ENCODE measurements at regions not wholly inside any gene's neighbourhood (a gene's known extent, or its start where the extent isn't known, plus 50 kb on each side); places are given as distances from the start of the nearest gene placed in this dataset.

- Histone ChIP-seq H2AFZ (no peak overlapping the region), H3K9me3 (ENCODE audit: low read depth) (no peaks in the 10 kb centered on the region), H3K27me3 (replicated peaks; ENCODE audit: insufficient read depth) (peaks cover 4% of the 10 kb centered on the region; the same call in 1 of the 2 replicates), H3K9ac (no peak overlapping the region), H3F3A (ENCODE audit: insufficient read depth) (no peaks in the 10 kb centered on the region), H3K79me2 (ENCODE audit: insufficient read depth) (no peaks in the 10 kb centered on the region), H3K27ac (no peak overlapping the region), H3K36me3 (ENCODE audit: low read depth) (no peaks in the 10 kb centered on the region), H4K20me1 (ENCODE audit: insufficient read depth) (no peaks in the 10 kb centered on the region), H3K4me3 (no peak overlapping the region), H3K4me2 (ENCODE audit: unreplicated experiment) (no peak overlapping the region), H3K4me1 (ENCODE audit: insufficient read depth) (no peaks in the 10 kb centered on the region), H3K9me2 (ENCODE audit: insufficient read depth) (no peaks in the 10 kb centered on the region)
- WGBS, 2 experiments (ENCODE audit: low coverage in 1 of 2, low lambda C conversion rate in 2 of 2, missing lambda C conversion rate in 2 of 2) = 21 to 24% methylated on average over 4 of the region's 4 CpGs
- TF ChIP-seq EZH2 (IDR thresholded peaks at IDR 0.05; ENCODE audit: insufficient read depth, poor library complexity, severe bottlenecking) (no peak), EZH2phosphoT487 (IDR thresholded peaks at IDR 0.05; ENCODE audit: insufficient read depth, low read depth) (no peak)
- DNase-seq = no peak
- in situ Hi-C loops (cut with MboI) = no loop called here
These were observed 179.3 kb downstream of the TMEM132E start for GRCh38 chr17:34758718-34759117.

GRCh38 chr17:34758316-34758715, 178.9 kb downstream of the TMEM132E start:
- Histone ChIP-seq H3K9me3 (ENCODE audit: low read depth) (no peaks in the 10 kb centered on the region), H3K9me2 (ENCODE audit: insufficient read depth) (no peaks in the 10 kb centered on the region), H2AFZ (no peak overlapping the region), H3F3A (ENCODE audit: insufficient read depth) (no peaks in the 10 kb centered on the region), H3K9ac (no peak overlapping the region), H3K4me2 (ENCODE audit: unreplicated experiment) (no peak overlapping the region), H3K79me2 (ENCODE audit: insufficient read depth) (no peaks in the 10 kb centered on the region), H3K27ac (no peak overlapping the region), H4K20me1 (ENCODE audit: insufficient read depth) (no peaks in the 10 kb centered on the region), H3K4me1 (ENCODE audit: insufficient read depth) (no peaks in the 10 kb centered on the region), H3K36me3 (ENCODE audit: low read depth) (no peaks in the 10 kb centered on the region), H3K4me3 (no peak overlapping the region), H3K27me3 (replicated peaks; ENCODE audit: insufficient read depth) (peaks cover 4% of the 10 kb centered on the region; the same call in 1 of the 2 replicates)
- TF ChIP-seq EZH2phosphoT487 (IDR thresholded peaks at IDR 0.05; ENCODE audit: insufficient read depth, low read depth) (no peak), EZH2 (IDR thresholded peaks at IDR 0.05; ENCODE audit: insufficient read depth, poor library complexity, severe bottlenecking) (no peak)
- 46 to 52% methylated on average over 3 of the region's 3 CpGs for WGBS, 2 experiments (ENCODE audit: low coverage in 1 of 2, low lambda C conversion rate in 2 of 2, missing lambda C conversion rate in 2 of 2)
- no peak for DNase-seq
- in situ Hi-C loops (cut with MboI) = no loop called here

GRCh38 chr17:34757611-34758010, 178.2 kb downstream of the TMEM132E start:
- peaks cover 4% of the 10 kb centered on the region; the same call in 1 of the 2 replicates for H3K27me3 ChIP-seq (replicated peaks; ENCODE audit: insufficient read depth)
- in situ Hi-C loops (cut with MboI) = no loop called here
- no peak overlapping the region for H3K4me3 ChIP-seq
- DNase-seq = no peak
- no peaks in the 10 kb centered on the region for H3K4me1 ChIP-seq (ENCODE audit: insufficient read depth)
- no peak for TF ChIP-seq EZH2phosphoT487 (IDR thresholded peaks at IDR 0.05; ENCODE audit: insufficient read depth, low read depth)
- no peak for TF ChIP-seq EZH2 (IDR thresholded peaks at IDR 0.05; ENCODE audit: insufficient read depth, poor library complexity, severe bottlenecking)
- no peak overlapping the region for H3K4me2 ChIP-seq (ENCODE audit: unreplicated experiment)
- H3K9me2 ChIP-seq (ENCODE audit: insufficient read depth) = no peaks in the 10 kb centered on the region
- no peaks in the 10 kb centered on the region for H3K79me2 ChIP-seq (ENCODE audit: insufficient read depth)
- H4K20me1 ChIP-seq (ENCODE audit: insufficient read depth) = no peaks in the 10 kb centered on the region
- whole genome bisulfite sequencing, 2 experiments (ENCODE audit: low coverage in 1 of 2, low lambda C conversion rate in 2 of 2, missing lambda C conversion rate in 2 of 2) = 69 to 70% methylated on average over 5 of the region's 5 CpGs
- H3K9ac ChIP-seq = no peak overlapping the region
- no peaks in the 10 kb centered on the region for H3F3A ChIP-seq (ENCODE audit: insufficient read depth)
- H3K27ac ChIP-seq = no peak overlapping the region
- no peaks in the 10 kb centered on the region for H3K9me3 ChIP-seq (ENCODE audit: low read depth)
- H2AFZ ChIP-seq = no peak overlapping the region
- no peaks in the 10 kb centered on the region for H3K36me3 ChIP-seq (ENCODE audit: low read depth)

- Histone ChIP-seq H2AFZ (no peak overlapping the region), H3K4me3 (no peak overlapping the region), H3K9me2 (ENCODE audit: insufficient read depth) (no peaks in the 10 kb centered on the region), H3K4me2 (ENCODE audit: unreplicated experiment) (no peak overlapping the region), H3K27me3 (replicated peaks; ENCODE audit: insufficient read depth) (peaks cover 4% of the 10 kb centered on the region; the same call in 1 of the 2 replicates), H3K36me3 (ENCODE audit: low read depth) (no peaks in the 10 kb centered on the region), H3K79me2 (ENCODE audit: insufficient read depth) (no peaks in the 10 kb centered on the region), H3K9ac (no peak overlapping the region), H3K9me3 (ENCODE audit: low read depth) (no peaks in the 10 kb centered on the region), H3K4me1 (ENCODE audit: insufficient read depth) (no peaks in the 10 kb centered on the region), H3K27ac (no peak overlapping the region), H3F3A (ENCODE audit: insufficient read depth) (no peaks in the 10 kb centered on the region), H4K20me1 (ENCODE audit: insufficient read depth) (no peaks in the 10 kb centered on the region)
- no peak for TF ChIP-seq EZH2 (IDR thresholded peaks at IDR 0.05; ENCODE audit: insufficient read depth, poor library complexity, severe bottlenecking)
- no peak for TF ChIP-seq EZH2phosphoT487 (IDR thresholded peaks at IDR 0.05; ENCODE audit: insufficient read depth, low read depth)
- WGBS, 2 experiments (ENCODE audit: low coverage in 1 of 2, low lambda C conversion rate in 2 of 2, missing lambda C conversion rate in 2 of 2) = 60 to 71% methylated on average over 4 of the region's 4 CpGs
- DNase-seq = peak; percentile 5
- in situ Hi-C loops (cut with MboI) = no loop called here
These were observed 177.7 kb downstream of the TMEM132E start for GRCh38 chr17:34757106-34757505.

GRCh38 chr17:34756637-34757021, 177.2 kb downstream of the TMEM132E start:
- peak; percentile 55 for DNase-seq
- no peaks in the 10 kb centered on the region for H3K9me2 ChIP-seq (ENCODE audit: insufficient read depth)
- H3K9ac ChIP-seq = no peak overlapping the region
- no peak overlapping the region for H3K4me2 ChIP-seq (ENCODE audit: unreplicated experiment)
- H2AFZ ChIP-seq = no peak overlapping the region
- TF ChIP-seq EZH2 (IDR thresholded peaks at IDR 0.05; ENCODE audit: insufficient read depth, poor library complexity, severe bottlenecking) (no peak), EZH2phosphoT487 (IDR thresholded peaks at IDR 0.05; ENCODE audit: insufficient read depth, low read depth) (no peak)
- H3K4me3 ChIP-seq = no peak overlapping the region
- H4K20me1 ChIP-seq (ENCODE audit: insufficient read depth) = no peaks in the 10 kb centered on the region
- H3K79me2 ChIP-seq (ENCODE audit: insufficient read depth) = no peaks in the 10 kb centered on the region
- in situ Hi-C loops (cut with MboI) = no loop called here
- WGBS, 2 experiments (ENCODE audit: low coverage in 1 of 2, low lambda C conversion rate in 2 of 2, missing lambda C conversion rate in 2 of 2) = 21 to 23% methylated on average over 6 of the region's 6 CpGs
- H3K4me1 ChIP-seq (ENCODE audit: insufficient read depth) = no peaks in the 10 kb centered on the region
- H3F3A ChIP-seq (ENCODE audit: insufficient read depth) = no peaks in the 10 kb centered on the region
- H3K9me3 ChIP-seq (ENCODE audit: low read depth) = no peaks in the 10 kb centered on the region
- no peaks in the 10 kb centered on the region for H3K36me3 ChIP-seq (ENCODE audit: low read depth)
- H3K27me3 ChIP-seq (replicated peaks; ENCODE audit: insufficient read depth) = peaks cover 4% of the 10 kb centered on the region; the same call in 1 of the 2 replicates
- H3K27ac ChIP-seq = no peak overlapping the region
